SK-N-SH (cell line): ENCODE measurements at regions not wholly inside any gene's neighbourhood (a gene's known extent, or its start where the extent isn't known, plus 50 kb on each side); places are given as distances from the start of the nearest gene placed in this dataset.

Source experiments
- CHD2 ChIP-seq: fragments of 150-350 bp; IDR thresholded peaks from 2 replicates; pipeline ENCODE4 v1.6.1; 2018; ENCODE audit warnings: low read length; ENCODE audit not compliant: partially characterized antibody
- CTCF ChIP-seq: fragments of 200-600 bp; sonication (generic); IDR thresholded peaks from 2 replicates; pipeline ENCODE4 v1.6.1; 2017; ENCODE audit warnings: antibody characterized with exemption, mild to moderate bottlenecking, moderate library complexity
- ELF1 ChIP-seq: IDR thresholded peaks from 2 replicates; pipeline ENCODE4 v1.4.0; 2012
- EP300 ChIP-seq, 2 experiments: IDR thresholded peaks; 2 replicates each; pipeline versions ENCODE4 v1.4.0 to v1.6.1; 2012; ENCODE audit warnings: borderline replicate concordance in 1 of 2, low read depth in 1 of 2, low read length in 1 of 2
- EZH2phosphoT487 ChIP-seq: fragments of 200-600 bp; sonication (generic); IDR thresholded peaks from 2 replicates; pipeline ENCODE4 v1.6.1; 2017; ENCODE audit warnings: low read depth, mixed run types, mild to moderate bottlenecking, antibody characterized with exemption, moderate library complexity, borderline replicate concordance
- POLR2AphosphoS5 ChIP-seq: IDR thresholded peaks from 2 replicates; pipeline ENCODE4 v1.6.1; 2012; ENCODE audit warnings: low read depth, low read length
- TF ChIP-seq, protein P1 (sequence below): IDR thresholded peaks from 2 replicates; pipeline ENCODE4 v1.4.0; 2012; ENCODE audit warnings: low read depth, borderline replicate concordance

DNA sequence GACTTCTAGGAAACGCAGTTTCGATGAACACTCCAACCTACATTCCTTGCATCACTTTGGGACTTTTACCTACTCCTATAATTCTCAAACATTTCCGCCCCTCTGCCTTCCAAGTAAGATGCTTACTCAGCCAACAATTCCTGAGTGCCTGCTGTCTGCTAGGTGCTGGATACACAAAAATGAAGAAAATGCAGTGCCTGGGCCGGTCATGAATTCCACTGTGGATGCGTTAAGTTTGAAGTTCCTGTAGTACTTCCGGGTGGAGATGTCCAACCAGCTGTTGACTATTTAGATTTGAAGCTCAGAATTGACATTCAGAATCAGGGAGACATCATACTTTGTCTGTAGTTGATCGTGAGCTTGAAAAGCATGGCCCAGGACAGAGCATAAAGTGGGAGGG lies 89.2 kb downstream of the LYZL1 start:
- TF ChIP-seq CHD2 (no peak), EZH2phosphoT487 (no peak), CTCF (no peak), POLR2AphosphoS5 (no peak), ELF1 (no peak), EP300 (IDR thresholded peaks at IDR 0.05; ENCODE audit: borderline replicate concordance in 1 of 2, low read depth in 1 of 2, low read length in 1 of 2) (no peak)
- TF ChIP-seq, protein P1, sequence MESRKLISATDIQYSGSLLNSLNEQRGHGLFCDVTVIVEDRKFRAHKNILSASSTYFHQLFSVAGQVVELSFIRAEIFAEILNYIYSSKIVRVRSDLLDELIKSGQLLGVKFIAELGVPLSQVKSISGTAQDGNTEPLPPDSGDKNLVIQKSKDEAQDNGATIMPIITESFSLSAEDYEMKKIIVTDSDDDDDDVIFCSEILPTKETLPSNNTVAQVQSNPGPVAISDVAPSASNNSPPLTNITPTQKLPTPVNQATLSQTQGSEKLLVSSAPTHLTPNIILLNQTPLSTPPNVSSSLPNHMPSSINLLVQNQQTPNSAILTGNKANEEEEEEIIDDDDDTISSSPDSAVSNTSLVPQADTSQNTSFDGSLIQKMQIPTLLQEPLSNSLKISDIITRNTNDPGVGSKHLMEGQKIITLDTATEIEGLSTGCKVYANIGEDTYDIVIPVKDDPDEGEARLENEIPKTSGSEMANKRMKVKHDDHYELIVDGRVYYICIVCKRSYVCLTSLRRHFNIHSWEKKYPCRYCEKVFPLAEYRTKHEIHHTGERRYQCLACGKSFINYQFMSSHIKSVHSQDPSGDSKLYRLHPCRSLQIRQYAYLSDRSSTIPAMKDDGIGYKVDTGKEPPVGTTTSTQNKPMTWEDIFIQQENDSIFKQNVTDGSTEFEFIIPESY: no peak
